ENCODE measurements at regions not wholly inside any gene's neighbourhood (a gene's known extent, or its start where the extent isn't known, plus 50 kb on each side); places are given as distances from the start of the nearest gene placed in this dataset.

GRCh38 chr5:168217497-168217896, 73.9 kb upstream of the WWC1 start:
- no peaks in the 10 kb centered on the region for H3K9me1 ChIP-seq (replicated peaks; ENCODE audit: control insufficient read depth, extremely low read depth, insufficient read depth, low read length)
- no peak for FAIRE-seq
- H3K4me3 ChIP-seq (replicated peaks in 1 of 3; ENCODE audit: insufficient read depth in 1 of 3, low read depth in 1 of 3, low read length in 3 of 3): no peak overlapping the region
- no peak overlapping the region for H3K4me2 ChIP-seq (ENCODE audit: insufficient read depth, low read length)
- TF ChIP-seq MAX (IDR thresholded peaks at IDR 0.05; ENCODE audit: insufficient read depth, insufficient read length) (no peak), JUN (IDR thresholded peaks at IDR 0.05; ENCODE audit: borderline replicate concordance, insufficient read depth, insufficient read length, low read depth) (no peak), GATA2 (IDR thresholded peaks at IDR 0.05; ENCODE audit: insufficient read depth, insufficient read length, low read depth, low read length) (no peak), POLR2AphosphoS5 (IDR thresholded peaks at IDR 0.05; ENCODE audit: insufficient read depth, low read depth, low read length) (no peak), FOS (IDR thresholded peaks at IDR 0.05; ENCODE audit: borderline replicate concordance, insufficient read depth, low read length) (no peak), CTCF (IDR thresholded peaks at IDR 0.05; ENCODE audit: extremely low read depth in 1 of 2, insufficient read depth in 1 of 2, low read depth in 1 of 2, low read length in 2 of 2) (no peak), MYC (IDR thresholded peaks at IDR 0.05; ENCODE audit: low read depth, low read length) (no peak), POLR2A (IDR thresholded peaks at IDR 0.05; ENCODE audit: low read depth, low read length) (no peak), EZH2 (IDR thresholded peaks at IDR 0.05; ENCODE audit: borderline replicate concordance, low read depth, low read length, severe bottlenecking) (no peak)
- dilution Hi-C loops (cut with MboI; ENCODE audit: extremely low pct_ligation_motif_present, low sequenced_read_pairs) (no loop called here), intact Hi-C loops (cut with micrococcal nuclease) (no loop called here)
- CTCF ChIA-PET: interaction anchor here (4.5 kb wide), 1 partner anchor 495 kb away, joined by 70 read pairs; no protein-coding TSS in a partner anchor
- no TSS peak for BruUV-seq (replicated peaks)
- no peak for DNase-seq (ENCODE audit: low read depth, low spot score)
- no peak overlapping the region for H2AFZ ChIP-seq (ENCODE audit: low read depth, low read length)
- no peak overlapping the region for H3K27ac ChIP-seq (ENCODE audit: insufficient read depth, low read depth, low read length)
- H3K79me2 ChIP-seq (ENCODE audit: control insufficient read depth, insufficient read depth, low read length): no peaks in the 10 kb centered on the region
- H3K4me1 ChIP-seq (ENCODE audit: control insufficient read depth, extremely low read depth, insufficient read depth, low read length): peaks cover 8% of the 10 kb centered on the region
- H3K36me3 ChIP-seq (ENCODE audit: control insufficient read depth in 2 of 2, extremely low read depth in 1 of 2, insufficient read depth in 2 of 2, low read length in 2 of 2): no peaks in the 10 kb centered on the region
- no peaks in the 10 kb centered on the region for H3K9me3 ChIP-seq (replicated peaks; ENCODE audit: control insufficient read depth, insufficient read depth, low read length)
- POLR2A ChIA-PET: no interaction called here
- peaks cover under 1 to 12% of the 10 kb centered on the region in 2 experiments for H3K27me3 ChIP-seq (ENCODE audit: control insufficient read depth in 2 of 2, insufficient read depth in 2 of 2, low read length in 2 of 2)
- no peaks in the 10 kb centered on the region for H4K20me1 ChIP-seq (replicated peaks; ENCODE audit: control insufficient read depth, extremely low read depth, insufficient read depth, low read length)
- no peak overlapping the region for H3K9ac ChIP-seq (replicated peaks; ENCODE audit: extremely low read depth, insufficient read depth, low read length)

Measured in endothelial cell of umbilical vein (primary cell).